ENCODE measurements at regions not wholly inside any gene's neighbourhood (a gene's known extent, or its start where the extent isn't known, plus 50 kb on each side); places are given as distances from the start of the nearest gene placed in this dataset.

- no peak for TF ChIP-seq CTCF (IDR thresholded peaks at IDR 0.05)
- TF ChIP-seq POLR2A (IDR thresholded peaks at IDR 0.05) = no peak
Observed at GRCh38 chr4:163271555-163272127, 60.8 kb downstream of the NPY1R start.
